Tibial nerve (tissue), 4 donors: ENCODE measurements at regions not wholly inside any gene's neighbourhood (a gene's known extent, or its start where the extent isn't known, plus 50 kb on each side); places are given as distances from the start of the nearest gene placed in this dataset.

Experiments
- DNase-seq, 2 donors: peaks; one replicate each; pipeline ENCODE4 v3.0.0-alpha.2; 2019; ENCODE audit warnings: low spot score in 2 of 2
- H3K27ac ChIP-seq, 4 donors: fragments of 200-600 bp; sonication (generic) in 3 of 4; one replicate each; pipeline ENCODE4 v1.5.1; 2017 to 2019; ENCODE audit warnings: mild to moderate bottlenecking in 1 of 4
- H3K27me3 ChIP-seq, 2 donors: fragments of 200-600 bp; sonication (generic) in 1 of 2; one replicate each; pipeline versions ENCODE4 v1.5.1 to v1.6.0; 2017 to 2019
- H3K36me3 ChIP-seq, 3 donors: fragments of 200-600 bp; sonication (generic); one replicate each; pipeline ENCODE4 v1.5.1; 2018 to 2019
- H3K4me1 ChIP-seq, 4 donors: fragments of 200-600 bp; sonication (generic) in 3 of 4; one replicate each; pipeline ENCODE4 v1.5.1; 2017 to 2019
- H3K4me3 ChIP-seq, 4 donors: fragments of 200-600 bp; sonication (generic) in 3 of 4; one replicate each; pipeline ENCODE4 v1.5.1; 2017 to 2019; ENCODE audit warnings: mild to moderate bottlenecking in 1 of 4, moderate library complexity in 1 of 4
- H3K9me3 ChIP-seq, 4 donors: fragments of 200-600 bp; sonication (generic) in 3 of 4; one replicate each; pipeline ENCODE4 v1.5.1; 2017 to 2019
- CTCF ChIP-seq, 5 experiments: fragments of 200-600 bp in 3 of 5; fragments of 450-650 bp in 2 of 5; sonication (generic) in 3 of 5; IDR thresholded peaks; one replicate each; pipeline ENCODE4 v1.5.1; 2016 to 2019; ENCODE audit warnings: antibody characterized with exemption in 5 of 5, mild to moderate bottlenecking in 3 of 5, moderate library complexity in 2 of 5
- EP300 ChIP-seq, 2 donors: sonication (generic); formaldehyde crosslinking; IDR thresholded peaks; one replicate each; pipeline ENCODE4 v1.6.1; 2017; ENCODE audit warnings: antibody characterized with exemption in 2 of 2, mild to moderate bottlenecking in 1 of 2
- POLR2A ChIP-seq, 2 donors: fragments of 450-650 bp; IDR thresholded peaks; one replicate each; pipeline ENCODE4 v1.6.1; 2017; ENCODE audit warnings: antibody characterized with exemption in 2 of 2, mild to moderate bottlenecking in 2 of 2, moderate library complexity in 2 of 2
- WGBS, 2 donors: methylation state at CpG; one replicate each; pipeline ENCODE4 v1.1.5; 2018; 5-methylcytosine and 5-hydroxymethylcytosine counted together

GRCh38 chr5:15391704-15392397, 108.1 kb upstream of the FBXL7 start:
- H3K27ac ChIP-seq: peak overlapping the region; percentile 9 to 73 (median 48)
- TF ChIP-seq EP300 (IDR thresholded peaks at IDR 0.05) (peak in 1 of 2 donors; percentile 40), CTCF (IDR thresholded peaks at IDR 0.05) (no peak)
- H3K9me3 ChIP-seq: no peaks in the 10 kb centered on the region
- DNase-seq: peak in 1 of 2 donors; percentile 26
- WGBS, 2 donors: 37 to 38% methylated on average over 12 of the region's 12 CpGs
- peaks cover 0 to 15% (median 2%) of the 10 kb centered on the region in 4 donors for H3K4me1 ChIP-seq
- H3K4me3 ChIP-seq: peak overlapping the region in 2 of 4 donors; percentile 22 to 28
- no peaks in the 10 kb centered on the region for H3K27me3 ChIP-seq
- H3K36me3 ChIP-seq: no peaks in the 10 kb centered on the region

- H3K27me3 ChIP-seq: no peaks in the 10 kb centered on the region
- H3K4me3 ChIP-seq: no peak overlapping the region
- no peak overlapping the region for H3K27ac ChIP-seq
- no peak for TF ChIP-seq POLR2A (IDR thresholded peaks at IDR 0.05)
- H3K4me1 ChIP-seq: peaks cover 0 to 15% (median 2%) of the 10 kb centered on the region in 4 donors
- 78 to 81% methylated on average over 2 of the region's 2 CpGs for WGBS, 2 donors
- no peak for DNase-seq
- H3K36me3 ChIP-seq: no peaks in the 10 kb centered on the region
- no peaks in the 10 kb centered on the region for H3K9me3 ChIP-seq
Observed at GRCh38 chr5:15388866-15389265, 111.1 kb upstream of the FBXL7 start.

GRCh38 chr5:15387931-15388524, 112.0 kb upstream of the FBXL7 start:
- TF ChIP-seq EP300 (IDR thresholded peaks at IDR 0.05): no peak
- TF ChIP-seq POLR2A (IDR thresholded peaks at IDR 0.05): no peak
- no peak for TF ChIP-seq CTCF (IDR thresholded peaks at IDR 0.05)
- no peaks in the 10 kb centered on the region for H3K36me3 ChIP-seq
- WGBS, 2 donors: 76 to 79% methylated on average over 6 of the region's 6 CpGs
- H3K4me1 ChIP-seq: peaks cover 0 to 15% (median 2%) of the 10 kb centered on the region in 4 donors
- H3K27ac ChIP-seq: no peak overlapping the region
- no peak overlapping the region for H3K4me3 ChIP-seq
- H3K9me3 ChIP-seq: no peaks in the 10 kb centered on the region
- DNase-seq: no peak
- no peaks in the 10 kb centered on the region for H3K27me3 ChIP-seq

GRCh38 chr5:15386122-15386521, 113.9 kb upstream of the FBXL7 start:
- Histone ChIP-seq H3K4me1 (peaks cover 0 to 10% (median 2%) of the 10 kb centered on the region in 4 donors), H3K27me3 (no peaks in the 10 kb centered on the region), H3K9me3 (no peaks in the 10 kb centered on the region), H3K27ac (no peak overlapping the region), H3K4me3 (no peak overlapping the region), H3K36me3 (no peaks in the 10 kb centered on the region)
- no peak for DNase-seq
- no peak for TF ChIP-seq EP300 (IDR thresholded peaks at IDR 0.05)
- TF ChIP-seq CTCF (IDR thresholded peaks at IDR 0.05): no peak
- TF ChIP-seq POLR2A (IDR thresholded peaks at IDR 0.05): no peak
- WGBS, 2 donors: 93% methylated on average over 3 of the region's 3 CpGs

- TF ChIP-seq CTCF (IDR thresholded peaks at IDR 0.05): no peak
- TF ChIP-seq EP300 (IDR thresholded peaks at IDR 0.05): no peak
- no peak for TF ChIP-seq POLR2A (IDR thresholded peaks at IDR 0.05)
- no peak overlapping the region for H3K4me3 ChIP-seq
- H3K4me1 ChIP-seq: peaks cover 0 to 4% (median 2%) of the 10 kb centered on the region in 4 donors
- WGBS, 2 donors: 80 to 94% methylated on average over 18 of the region's 18 CpGs
- no peak for DNase-seq
- H3K36me3 ChIP-seq: no peaks in the 10 kb centered on the region
- no peaks in the 10 kb centered on the region for H3K9me3 ChIP-seq
- no peak overlapping the region for H3K27ac ChIP-seq
- H3K27me3 ChIP-seq: no peaks in the 10 kb centered on the region
Observed at GRCh38 chr5:15385553-15385952, 114.4 kb upstream of the FBXL7 start.
